Common myeloid progenitor, CD34-positive (primary cell): ENCODE measurements at regions not wholly inside any gene's neighbourhood (a gene's known extent, or its start where the extent isn't known, plus 50 kb on each side); places are given as distances from the start of the nearest gene placed in this dataset.

Experiments used
- CTCF ChIA-PET: fragments of 350-600 bp; sonication (Branson Sonifier 250); formaldehyde crosslinking; loops from one replicate; lab custom pipeline; 2021; ENCODE audit warnings: antibody characterized with exemption; lab: Charles Lee
- POLR2A ChIA-PET: fragments of 350-600 bp; sonication (Branson Sonifier 250); formaldehyde crosslinking; loops from one replicate; lab custom pipeline; 2021; ENCODE audit warnings: antibody characterized with exemption; lab: Charles Lee
- DNase-seq, 3 donors: peaks; one replicate each; pipeline versions ENCODE4 v3.0.0 to v3.0.0-alpha.2; 2013
- H3K27ac ChIP-seq, 2 experiments: 1 replicate in 1 of 2; 2 replicates in 1 of 2; pipeline ENCODE4 v1.7.0; 2013; ENCODE audit warnings: inconsistent platforms in 2 of 2, low read length in 2 of 2, mild to moderate bottlenecking in 2 of 2, low read depth in 1 of 2, moderate library complexity in 1 of 2; ENCODE audit not compliant: severe bottlenecking in 2 of 2, insufficient read depth in 1 of 2, poor library complexity in 1 of 2
- H3K27me3 ChIP-seq, 5 experiments: replicated peaks in 2 of 5; 1 replicate in 3 of 5; 2 replicates in 2 of 5; pipeline versions ENCODE4 v1.6.1 to v1.7.0; 2013; ENCODE audit warnings: low read length in 4 of 5, mild to moderate bottlenecking in 2 of 5, moderate library complexity in 2 of 5, inconsistent platforms in 1 of 5; ENCODE audit not compliant: insufficient read depth in 5 of 5, control insufficient read depth in 4 of 5
- H3K36me3 ChIP-seq, 4 experiments: 1 replicate in 2 of 4; 2 replicates in 2 of 4; pipeline versions ENCODE4 v1.6.1 to v1.7.0; 2013; ENCODE audit warnings: low read length in 3 of 4, control low read depth in 1 of 4, mild to moderate bottlenecking in 1 of 4; ENCODE audit not compliant: control insufficient read depth in 4 of 4, insufficient read depth in 4 of 4
- H3K4me1 ChIP-seq, 4 experiments: 1 replicate in 3 of 4; 2 replicates in 1 of 4; pipeline versions ENCODE4 v1.6.1 to v1.7.1; 2013; ENCODE audit warnings: low read length in 3 of 4, mild to moderate bottlenecking in 3 of 4, control low read depth in 1 of 4, inconsistent platforms in 1 of 4, moderate library complexity in 1 of 4; ENCODE audit not compliant: control insufficient read depth in 4 of 4, insufficient read depth in 4 of 4; ENCODE audit errors: control extremely low read depth in 1 of 4
- H3K4me3 ChIP-seq, 7 experiments: 1 replicate in 4 of 7; 2 replicates in 3 of 7; pipeline versions ENCODE4 v1.5.1 to v1.7.0; 2013; ENCODE audit warnings: mild to moderate bottlenecking in 7 of 7, low read length in 6 of 7, moderate library complexity in 6 of 7, inconsistent platforms in 2 of 7, low read depth in 2 of 7, control low read depth in 1 of 7; ENCODE audit not compliant: insufficient read depth in 4 of 7, control insufficient read depth in 1 of 7; ENCODE audit errors: extremely low read depth in 1 of 7
- H3K9me3 ChIP-seq, 5 experiments: 1 replicate in 4 of 5; 2 replicates in 1 of 5; pipeline versions ENCODE4 v1.6.1 to v1.7.1; 2013; ENCODE audit warnings: low read length in 4 of 5, mild to moderate bottlenecking in 2 of 5, inconsistent platforms in 1 of 5, low read depth in 1 of 5, moderate library complexity in 1 of 5; ENCODE audit not compliant: control insufficient read depth in 4 of 5, insufficient read depth in 2 of 5; ENCODE audit errors: control extremely low read depth in 1 of 5
- WGBS: methylation state at CpG from one replicate; pipeline ENCODE4 v1.1.5; 2013; ENCODE audit not compliant: insufficient coverage; 5-methylcytosine and 5-hydroxymethylcytosine counted together

GRCh38 chr3:159846255-159846654, 142.4 kb upstream of the IL12A start:
- Histone ChIP-seq H3K27ac (peak overlapping the region in 1 of 2 experiments; percentile 47), H3K36me3 (no peaks in the 10 kb centered on the region), H3K9me3 (peaks cover 0 to 7% (median 0%) of the 10 kb centered on the region in 5 experiments), H3K27me3 (no peaks in the 10 kb centered on the region), H3K4me1 (peaks cover 8 to 84% (median 46%) of the 10 kb centered on the region in 4 experiments), H3K4me3 (peak overlapping the region in 1 of 7 experiments; percentile 31)
- ChIA-PET POLR2A (no interaction called here), CTCF (interaction anchor here (1.0 to 3.2 kb wide), 6 partner anchors 10 to 25 kb away, joined by 3 to 22 read pairs (median 6); no protein-coding TSS in a partner anchor)
- no peak for DNase-seq
- no CpG with 5 or more reads among the region's 1 CpG for WGBS

GRCh38 chr3:159848348-159849118, 140.1 kb upstream of the IL12A start:
- no peak for DNase-seq
- Histone ChIP-seq H3K36me3 (no peaks in the 10 kb centered on the region), H3K27ac (no peak overlapping the region), H3K4me1 (peaks cover 16 to 89% (median 59%) of the 10 kb centered on the region in 4 experiments), H3K27me3 (no peaks in the 10 kb centered on the region), H3K9me3 (peaks cover 0 to 7% (median 0%) of the 10 kb centered on the region in 5 experiments), H3K4me3 (no peak overlapping the region)
- ChIA-PET POLR2A (interaction anchor here (1.3 kb wide), 1 partner anchor 9 kb away, joined by 3 read pairs; the partner anchor contains the start of gene SCHIP1), CTCF (interaction anchor here (1.0 to 14.1 kb wide), 7 partner anchors 9 to 559 kb away, joined by 3 to 243 read pairs (median 4); partner anchors contain the start of gene SCHIP1)
- 92% methylated on average over 3 of the region's 3 CpGs for WGBS

GRCh38 chr3:159850481-159850880, 138.2 kb upstream of the IL12A start:
- peak in 2 of 3 donors; percentile 59 to 78 for DNase-seq
- CTCF ChIA-PET = interaction anchor here (0.7 to 14.1 kb wide), 7 partner anchors 8 to 642 kb away, joined by 3 to 243 read pairs (median 4); partner anchors contain the start of gene SCHIP1
- Histone ChIP-seq H3K27me3 (no peaks in the 10 kb centered on the region), H3K9me3 (peaks cover 0 to 7% (median 0%) of the 10 kb centered on the region in 5 experiments), H3K4me3 (peak overlapping the region in 1 of 7 experiments; percentile 5), H3K36me3 (no peaks in the 10 kb centered on the region), H3K27ac (no peak overlapping the region), H3K4me1 (peaks cover 25 to 88% (median 53%) of the 10 kb centered on the region in 4 experiments)
- WGBS = 17% methylated on average over 2 of the region's 4 CpGs
- POLR2A ChIA-PET = no interaction called here

DNA sequence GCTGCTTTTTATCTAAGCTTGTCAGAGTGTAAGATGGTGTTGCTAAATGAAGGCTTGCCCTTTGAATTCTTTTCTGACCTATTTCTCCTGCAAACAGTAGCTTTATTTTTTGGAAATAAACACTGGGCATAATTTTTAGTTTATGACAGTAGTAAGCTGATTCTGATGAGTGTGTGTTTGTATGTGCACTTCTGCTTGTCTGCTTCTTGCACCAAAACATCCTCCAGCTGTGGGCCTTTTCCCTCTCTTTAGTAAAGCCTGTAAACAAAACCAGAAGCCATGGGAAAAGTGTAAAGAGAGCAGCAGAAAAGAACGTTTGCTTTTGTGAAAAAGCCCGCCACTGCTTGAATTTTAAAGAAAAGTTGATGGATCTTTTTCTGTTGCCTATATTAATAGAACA, 136.4 kb upstream of the IL12A start:
- Histone ChIP-seq H3K36me3 (no peaks in the 10 kb centered on the region), H3K4me1 (peaks cover 25 to 88% (median 63%) of the 10 kb centered on the region in 4 experiments), H3K4me3 (peak overlapping the region in 5 of 7 experiments; percentile 32 to 79 (median 60)), H3K27me3 (no peaks in the 10 kb centered on the region), H3K9me3 (peaks cover 0 to 7% (median 0%) of the 10 kb centered on the region in 5 experiments), H3K27ac (peak overlapping the region; percentile 69 to 88)
- no CpG with 5 or more reads among the region's 2 CpGs for WGBS
- ChIA-PET CTCF (interaction anchor here (1.2 to 14.1 kb wide), 5 partner anchors 10 to 32 kb away, joined by 3 to 243 read pairs (median 12); partner anchors contain the start of gene SCHIP1), POLR2A (interaction anchor here (0.9 to 1.2 kb wide), 2 partner anchors 10 to 21 kb away, joined by 3 to 4 read pairs; no protein-coding TSS in a partner anchor)
- DNase-seq = no peak

- peaks cover 25 to 88% (median 67%) of the 10 kb centered on the region in 4 experiments for H3K4me1 ChIP-seq
- H3K27me3 ChIP-seq = no peaks in the 10 kb centered on the region
- DNase-seq = no peak
- WGBS = 10% methylated on average over 8 of the region's 11 CpGs
- peaks cover 0 to 7% (median 0%) of the 10 kb centered on the region in 5 experiments for H3K9me3 ChIP-seq
- ChIA-PET POLR2A (interaction anchor here (0.9 to 1.2 kb wide), 2 partner anchors 10 to 22 kb away, joined by 3 to 4 read pairs; no protein-coding TSS in a partner anchor), CTCF (interaction anchor here (0.9 to 14.1 kb wide), 9 partner anchors 8 to 31 kb away, joined by 3 to 243 read pairs (median 9); partner anchors contain the start of gene SCHIP1)
- H3K36me3 ChIP-seq = no peaks in the 10 kb centered on the region
- peak overlapping the region in 6 of 7 experiments; percentile 32 to 79 (median 62) for H3K4me3 ChIP-seq
- peak overlapping the region; percentile 69 to 88 for H3K27ac ChIP-seq
Measured at GRCh38 chr3:159852821-159853505, 135.7 kb upstream of the IL12A start.

DNA sequence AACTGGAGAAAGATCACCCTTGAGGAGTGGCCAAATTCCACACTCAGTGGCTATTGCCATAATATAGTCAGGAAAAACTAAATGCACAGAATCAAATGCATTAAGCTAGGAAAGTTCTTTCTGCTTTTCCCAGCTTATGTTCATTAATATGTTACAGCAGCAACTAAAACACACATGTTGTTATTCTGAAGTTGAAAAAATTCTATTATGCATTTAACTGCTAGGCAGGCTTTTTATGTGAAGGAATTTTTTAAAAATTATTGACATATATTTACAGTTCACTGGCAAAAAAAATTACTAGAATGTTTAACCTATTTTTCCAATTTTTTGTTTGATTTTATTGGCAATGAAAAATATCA, 135.2 kb upstream of the IL12A start:
- H3K9me3 ChIP-seq = peaks cover 0 to 7% (median 0%) of the 10 kb centered on the region in 5 experiments
- H3K4me1 ChIP-seq = peaks cover 25 to 89% (median 71%) of the 10 kb centered on the region in 4 experiments
- peak overlapping the region in 5 of 7 experiments; percentile 32 to 79 (median 63) for H3K4me3 ChIP-seq
- POLR2A ChIA-PET = interaction anchor here (1.2 kb wide), 1 partner anchor 9 kb away, joined by 3 read pairs; no protein-coding TSS in a partner anchor
- peak overlapping the region; percentile 69 to 88 for H3K27ac ChIP-seq
- no peak for DNase-seq
- no peaks in the 10 kb centered on the region for H3K36me3 ChIP-seq
- H3K27me3 ChIP-seq = no peaks in the 10 kb centered on the region
- CTCF ChIA-PET = interaction anchor here (0.9 to 14.1 kb wide), 11 partner anchors 9 to 36 kb away, joined by 3 to 243 read pairs (median 6); partner anchors contain the start of gene SCHIP1
